ENCODE measurements at regions not wholly inside any gene's neighbourhood (a gene's known extent, or its start where the extent isn't known, plus 50 kb on each side); places are given as distances from the start of the nearest gene placed in this dataset.

DNA sequence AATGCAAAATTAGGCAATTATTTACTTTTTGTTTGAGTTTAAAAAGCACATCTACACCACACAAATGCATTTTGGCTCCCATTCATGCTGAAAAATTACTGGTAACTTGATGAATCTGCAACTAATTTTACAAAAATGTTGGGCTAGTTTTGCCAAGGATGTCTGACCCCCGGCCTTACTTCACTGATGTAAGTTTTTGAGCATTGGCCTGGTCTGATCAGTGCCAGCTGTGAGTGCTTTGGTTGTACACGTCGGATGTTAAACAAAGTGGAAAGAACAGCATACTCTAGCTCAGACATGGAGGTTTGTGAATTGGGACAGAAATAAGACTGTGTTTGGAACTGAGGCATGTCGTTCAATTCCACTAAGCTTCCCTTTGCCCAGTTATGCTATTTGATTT is 1044.2 kb downstream of the TLE4 start:
- Histone ChIP-seq H3K4me2 (ENCODE audit: control insufficient read depth, extremely low read depth, insufficient read depth, low read depth, low read length) (no peak overlapping the region), H2AFZ (ENCODE audit: control insufficient read depth, low read length) (no peak overlapping the region), H3K9ac (ENCODE audit: control insufficient read depth, extremely low read depth, insufficient read depth, low read length) (no peak overlapping the region), H3K4me3 (ENCODE audit: control insufficient read depth in 2 of 3, extremely low read depth in 1 of 3, insufficient read depth in 2 of 3, low read depth in 1 of 3, low read length in 3 of 3) (no peak overlapping the region), H3K27me3 (ENCODE audit: control insufficient read depth, extremely low read depth, insufficient read depth, low read length) (no peaks in the 10 kb centered on the region), H3K27ac (ENCODE audit: control insufficient read depth, insufficient read depth, low read length) (no peak overlapping the region), H3K4me1 (ENCODE audit: control insufficient read depth, extremely low read depth, insufficient read depth, low read length) (no peaks in the 10 kb centered on the region), H3K36me3 (ENCODE audit: control insufficient read depth in 2 of 2, extremely low read depth in 1 of 2, insufficient read depth in 2 of 2, low read length in 2 of 2) (no peaks in the 10 kb centered on the region), H3K79me2 (ENCODE audit: control insufficient read depth, insufficient read depth, low read length) (no peaks in the 10 kb centered on the region), H4K20me1 (ENCODE audit: control insufficient read depth, extremely low read depth, insufficient read depth, low read length) (no peaks in the 10 kb centered on the region), H3K9me3 (ENCODE audit: control insufficient read depth, low read depth, low read length) (no peaks in the 10 kb centered on the region), H3K9me1 (ENCODE audit: control insufficient read depth, extremely low read depth, insufficient read depth, low read length) (no peaks in the 10 kb centered on the region)
- DNase-seq (ENCODE audit: low read depth, low spot score) (no peak), FAIRE-seq (no peak)
- TF ChIP-seq, protein P1, sequence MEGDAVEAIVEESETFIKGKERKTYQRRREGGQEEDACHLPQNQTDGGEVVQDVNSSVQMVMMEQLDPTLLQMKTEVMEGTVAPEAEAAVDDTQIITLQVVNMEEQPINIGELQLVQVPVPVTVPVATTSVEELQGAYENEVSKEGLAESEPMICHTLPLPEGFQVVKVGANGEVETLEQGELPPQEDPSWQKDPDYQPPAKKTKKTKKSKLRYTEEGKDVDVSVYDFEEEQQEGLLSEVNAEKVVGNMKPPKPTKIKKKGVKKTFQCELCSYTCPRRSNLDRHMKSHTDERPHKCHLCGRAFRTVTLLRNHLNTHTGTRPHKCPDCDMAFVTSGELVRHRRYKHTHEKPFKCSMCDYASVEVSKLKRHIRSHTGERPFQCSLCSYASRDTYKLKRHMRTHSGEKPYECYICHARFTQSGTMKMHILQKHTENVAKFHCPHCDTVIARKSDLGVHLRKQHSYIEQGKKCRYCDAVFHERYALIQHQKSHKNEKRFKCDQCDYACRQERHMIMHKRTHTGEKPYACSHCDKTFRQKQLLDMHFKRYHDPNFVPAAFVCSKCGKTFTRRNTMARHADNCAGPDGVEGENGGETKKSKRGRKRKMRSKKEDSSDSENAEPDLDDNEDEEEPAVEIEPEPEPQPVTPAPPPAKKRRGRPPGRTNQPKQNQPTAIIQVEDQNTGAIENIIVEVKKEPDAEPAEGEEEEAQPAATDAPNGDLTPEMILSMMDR (optimal IDR thresholded peaks at IDR 0.05 in 1 of 3, IDR thresholded peaks at IDR 0.05 in 1 of 3, conservative IDR thresholded peaks at IDR 0.05 in 1 of 3; ENCODE audit: extremely low read depth in 1 of 3, insufficient read depth in 2 of 3, low read length in 3 of 3): no peak
- no peak for TF ChIP-seq EZH2 (IDR thresholded peaks at IDR 0.05; ENCODE audit: low read length)
- dilution Hi-C loops (cut with MboI; ENCODE audit: extremely low pct_ligation_motif_present, low sequenced_read_pairs): no loop called here

DNA sequence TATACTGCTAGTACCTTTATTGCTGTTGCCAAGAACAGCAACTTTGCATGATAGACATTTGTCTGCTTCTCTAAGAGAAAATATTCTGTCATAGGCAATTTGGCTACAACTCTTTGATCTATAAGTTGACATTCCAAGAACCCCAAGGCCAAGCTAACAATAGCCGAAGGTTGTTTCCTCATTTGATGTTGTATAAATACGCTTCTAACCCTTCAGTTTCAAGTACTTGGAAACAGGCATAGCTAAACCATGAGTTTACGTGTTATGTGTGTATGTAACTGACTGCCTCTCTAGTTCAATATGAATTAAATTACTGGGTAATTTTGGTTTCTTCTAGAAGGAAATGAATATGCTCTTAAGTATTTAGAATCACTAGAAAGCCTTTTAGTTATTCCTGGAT is 1034.0 kb downstream of the TLE4 start:
- DNase-seq (ENCODE audit: low read depth, low spot score) (no peak), FAIRE-seq (no peak)
- no peak overlapping the region for H3K9ac ChIP-seq (ENCODE audit: control insufficient read depth, extremely low read depth, insufficient read depth, low read length)
- H3K27me3 ChIP-seq (ENCODE audit: control insufficient read depth, extremely low read depth, insufficient read depth, low read length): no peaks in the 10 kb centered on the region
- H3K4me1 ChIP-seq (ENCODE audit: control insufficient read depth, extremely low read depth, insufficient read depth, low read length): no peaks in the 10 kb centered on the region
- no peaks in the 10 kb centered on the region for H3K9me1 ChIP-seq (ENCODE audit: control insufficient read depth, extremely low read depth, insufficient read depth, low read length)
- H3K79me2 ChIP-seq (ENCODE audit: control insufficient read depth, insufficient read depth, low read length): no peaks in the 10 kb centered on the region
- no peaks in the 10 kb centered on the region for H3K36me3 ChIP-seq (ENCODE audit: control insufficient read depth in 2 of 2, extremely low read depth in 1 of 2, insufficient read depth in 2 of 2, low read length in 2 of 2)
- dilution Hi-C loops (cut with MboI; ENCODE audit: extremely low pct_ligation_motif_present, low sequenced_read_pairs): no loop called here
- no peak overlapping the region for H2AFZ ChIP-seq (ENCODE audit: control insufficient read depth, low read length)
- no peak overlapping the region for H3K4me3 ChIP-seq (ENCODE audit: control insufficient read depth in 2 of 3, extremely low read depth in 1 of 3, insufficient read depth in 2 of 3, low read depth in 1 of 3, low read length in 3 of 3)
- no peak overlapping the region for H3K4me2 ChIP-seq (ENCODE audit: control insufficient read depth, extremely low read depth, insufficient read depth, low read depth, low read length)
- H3K27ac ChIP-seq (ENCODE audit: control insufficient read depth, insufficient read depth, low read length): no peak overlapping the region
- TF ChIP-seq, protein P1 (optimal IDR thresholded peaks at IDR 0.05 in 1 of 3, IDR thresholded peaks at IDR 0.05 in 1 of 3, conservative IDR thresholded peaks at IDR 0.05 in 1 of 3; ENCODE audit: extremely low read depth in 1 of 3, insufficient read depth in 2 of 3, low read length in 3 of 3): no peak
- no peak for TF ChIP-seq EZH2 (IDR thresholded peaks at IDR 0.05; ENCODE audit: low read length)
- no peaks in the 10 kb centered on the region for H3K9me3 ChIP-seq (ENCODE audit: control insufficient read depth, low read depth, low read length)
- H4K20me1 ChIP-seq (ENCODE audit: control insufficient read depth, extremely low read depth, insufficient read depth, low read length): no peaks in the 10 kb centered on the region
